ENCODE measurements at regions not wholly inside any gene's neighbourhood (a gene's known extent, or its start where the extent isn't known, plus 50 kb on each side); places are given as distances from the start of the nearest gene placed in this dataset.

DNA sequence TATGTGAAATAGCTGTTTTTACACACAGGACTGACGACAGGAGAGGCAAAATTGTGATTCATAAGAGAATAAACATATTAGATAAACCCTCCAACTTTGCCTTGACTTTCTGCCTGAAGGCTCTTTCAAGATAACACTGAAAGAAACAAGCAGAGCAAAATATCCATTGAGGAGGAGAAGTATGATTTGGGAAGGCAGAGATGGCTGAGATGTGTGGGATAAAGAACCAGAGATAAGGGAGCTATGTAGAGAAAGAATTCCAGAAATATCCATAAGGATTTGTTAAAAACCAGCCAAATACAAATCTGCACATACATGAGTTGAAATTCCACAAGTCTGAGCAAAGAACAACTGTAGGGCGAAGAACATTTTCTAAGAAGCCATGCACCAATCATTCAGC is 1064.7 kb downstream of the PLA2G4A start:
- Histone ChIP-seq H3K4me3 (ENCODE audit: low read length) (no peak overlapping the region), H3K27me3 (ENCODE audit: control insufficient read depth, insufficient read depth, low read length) (no peaks in the 10 kb centered on the region), H3K36me3 (ENCODE audit: control insufficient read depth, insufficient read depth, low read length) (no peaks in the 10 kb centered on the region), H3K9ac (ENCODE audit: low read length) (no peak overlapping the region), H3K27ac (ENCODE audit: low read depth, low read length) (no peak overlapping the region), H3K4me1 (ENCODE audit: control insufficient read depth, insufficient read depth, low read length) (no peaks in the 10 kb centered on the region)

DNA sequence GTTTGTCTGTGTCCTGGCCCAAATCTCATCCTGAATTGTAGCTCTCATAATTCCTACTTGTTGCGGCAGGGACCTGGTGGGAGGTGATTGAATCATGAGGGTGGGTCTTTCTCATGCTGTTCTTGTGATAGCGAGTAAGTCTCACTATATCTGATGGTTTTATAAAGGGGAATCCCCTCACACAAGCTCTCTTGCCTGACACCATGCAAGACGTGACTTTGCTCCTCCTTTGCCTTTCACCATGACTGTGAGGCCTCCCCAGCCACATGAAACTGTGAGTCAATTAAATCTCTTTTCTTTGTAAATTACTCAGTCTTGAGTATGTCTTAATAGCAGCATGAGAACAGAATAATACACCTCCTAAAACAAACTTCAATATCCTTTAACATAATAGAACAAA is 1065.6 kb downstream of the PLA2G4A start:
- no peak overlapping the region for H3K27ac ChIP-seq (ENCODE audit: low read depth, low read length)
- H3K9ac ChIP-seq (ENCODE audit: low read length) = no peak overlapping the region
- no peak overlapping the region for H3K4me3 ChIP-seq (ENCODE audit: low read length)
- no peaks in the 10 kb centered on the region for H3K36me3 ChIP-seq (ENCODE audit: control insufficient read depth, insufficient read depth, low read length)
- H3K27me3 ChIP-seq (ENCODE audit: control insufficient read depth, insufficient read depth, low read length) = no peaks in the 10 kb centered on the region
- H3K4me1 ChIP-seq (ENCODE audit: control insufficient read depth, insufficient read depth, low read length) = no peaks in the 10 kb centered on the region

GRCh38 chr1:187903223-187903622 is 1074.5 kb downstream of the PLA2G4A start:
- H3K36me3 ChIP-seq (ENCODE audit: control insufficient read depth, insufficient read depth, low read length) = no peaks in the 10 kb centered on the region
- H3K27ac ChIP-seq (ENCODE audit: low read depth, low read length) = no peak overlapping the region
- H3K4me3 ChIP-seq (ENCODE audit: low read length) = no peak overlapping the region
- no peaks in the 10 kb centered on the region for H3K27me3 ChIP-seq (ENCODE audit: control insufficient read depth, insufficient read depth, low read length)
- no peak overlapping the region for H3K9ac ChIP-seq (ENCODE audit: low read length)
- no peaks in the 10 kb centered on the region for H3K4me1 ChIP-seq (ENCODE audit: control insufficient read depth, insufficient read depth, low read length)

- H3K27ac ChIP-seq (ENCODE audit: low read depth, low read length) = no peak overlapping the region
- H3K9ac ChIP-seq (ENCODE audit: low read length) = no peak overlapping the region
- no peaks in the 10 kb centered on the region for H3K36me3 ChIP-seq (ENCODE audit: control insufficient read depth, insufficient read depth, low read length)
- H3K27me3 ChIP-seq (ENCODE audit: control insufficient read depth, insufficient read depth, low read length) = no peaks in the 10 kb centered on the region
- H3K4me3 ChIP-seq (ENCODE audit: low read length) = no peak overlapping the region
- no peaks in the 10 kb centered on the region for H3K4me1 ChIP-seq (ENCODE audit: control insufficient read depth, insufficient read depth, low read length)
Observed at GRCh38 chr1:187909382-187909781, 1080.6 kb downstream of the PLA2G4A start.

DNA sequence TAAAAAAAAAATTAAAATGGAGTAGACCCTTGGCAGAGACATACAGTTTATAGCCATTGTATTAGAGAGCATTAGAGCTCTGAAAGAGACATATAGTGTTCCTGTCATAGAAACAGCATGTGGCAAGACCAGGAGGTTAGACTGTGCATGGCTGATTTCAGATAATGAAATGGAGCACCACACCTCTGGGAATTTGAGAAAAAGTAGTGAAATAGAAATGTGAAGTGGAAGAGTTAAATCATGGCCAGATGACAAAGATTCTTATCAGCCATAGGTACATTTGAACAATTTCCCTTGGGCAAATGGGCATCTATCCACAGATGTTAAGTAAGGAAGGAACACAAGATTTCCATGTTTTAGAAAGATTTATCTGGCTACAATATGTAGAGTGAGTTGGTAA is 1083.1 kb downstream of the PLA2G4A start:
- no peak overlapping the region for H3K4me3 ChIP-seq (ENCODE audit: low read length)
- no peak overlapping the region for H3K27ac ChIP-seq (ENCODE audit: low read depth, low read length)
- H3K36me3 ChIP-seq (ENCODE audit: control insufficient read depth, insufficient read depth, low read length) = no peaks in the 10 kb centered on the region
- no peak overlapping the region for H3K9ac ChIP-seq (ENCODE audit: low read length)
- no peaks in the 10 kb centered on the region for H3K27me3 ChIP-seq (ENCODE audit: control insufficient read depth, insufficient read depth, low read length)
- H3K4me1 ChIP-seq (ENCODE audit: control insufficient read depth, insufficient read depth, low read length) = no peaks in the 10 kb centered on the region

GRCh38 chr1:187920976-187921375 is 1092.2 kb downstream of the PLA2G4A start:
- Histone ChIP-seq H3K9ac (ENCODE audit: low read length) (no peak overlapping the region), H3K36me3 (ENCODE audit: control insufficient read depth, insufficient read depth, low read length) (no peaks in the 10 kb centered on the region), H3K27me3 (ENCODE audit: control insufficient read depth, insufficient read depth, low read length) (no peaks in the 10 kb centered on the region), H3K27ac (ENCODE audit: low read depth, low read length) (no peak overlapping the region), H3K4me1 (ENCODE audit: control insufficient read depth, insufficient read depth, low read length) (no peaks in the 10 kb centered on the region), H3K4me3 (ENCODE audit: low read length) (no peak overlapping the region)

GRCh38 chr1:187921426-187921825 is 1092.7 kb downstream of the PLA2G4A start:
- Histone ChIP-seq H3K9ac (ENCODE audit: low read length) (no peak overlapping the region), H3K27ac (ENCODE audit: low read depth, low read length) (no peak overlapping the region), H3K4me1 (ENCODE audit: control insufficient read depth, insufficient read depth, low read length) (no peaks in the 10 kb centered on the region), H3K27me3 (ENCODE audit: control insufficient read depth, insufficient read depth, low read length) (no peaks in the 10 kb centered on the region), H3K36me3 (ENCODE audit: control insufficient read depth, insufficient read depth, low read length) (no peaks in the 10 kb centered on the region), H3K4me3 (ENCODE audit: low read length) (no peak overlapping the region)

DNA sequence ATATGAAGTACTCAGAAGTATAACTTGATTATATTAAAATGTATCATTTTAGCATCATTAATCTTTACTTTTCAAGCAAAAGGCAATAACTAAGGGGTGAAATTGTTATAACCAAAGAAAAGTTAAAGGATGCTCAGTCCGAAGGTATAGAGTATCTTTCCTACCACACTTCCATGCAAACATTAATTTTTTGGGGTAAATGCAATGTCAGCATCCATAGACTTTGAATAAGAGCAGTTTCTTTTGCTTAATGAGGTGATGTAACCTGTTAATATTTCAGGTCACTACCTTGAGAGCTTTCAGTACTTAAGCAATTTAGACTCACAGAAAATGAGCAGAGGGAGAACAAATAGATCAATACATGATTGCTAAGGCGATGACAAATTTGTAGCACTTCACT is 1093.5 kb downstream of the PLA2G4A start:
- H3K4me1 ChIP-seq (ENCODE audit: control insufficient read depth, insufficient read depth, low read length) = no peaks in the 10 kb centered on the region
- no peaks in the 10 kb centered on the region for H3K36me3 ChIP-seq (ENCODE audit: control insufficient read depth, insufficient read depth, low read length)
- H3K27ac ChIP-seq (ENCODE audit: low read depth, low read length) = no peak overlapping the region
- H3K27me3 ChIP-seq (ENCODE audit: control insufficient read depth, insufficient read depth, low read length) = no peaks in the 10 kb centered on the region
- H3K4me3 ChIP-seq (ENCODE audit: low read length) = no peak overlapping the region
- H3K9ac ChIP-seq (ENCODE audit: low read length) = no peak overlapping the region

- Histone ChIP-seq H3K27me3 (ENCODE audit: control insufficient read depth, insufficient read depth, low read length) (no peaks in the 10 kb centered on the region), H3K27ac (ENCODE audit: low read depth, low read length) (no peak overlapping the region), H3K9ac (ENCODE audit: low read length) (no peak overlapping the region), H3K4me1 (ENCODE audit: control insufficient read depth, insufficient read depth, low read length) (no peaks in the 10 kb centered on the region), H3K4me3 (ENCODE audit: low read length) (no peak overlapping the region), H3K36me3 (ENCODE audit: control insufficient read depth, insufficient read depth, low read length) (no peaks in the 10 kb centered on the region)
Observed at GRCh38 chr1:187924252-187924651, 1095.5 kb downstream of the PLA2G4A start.

DNA sequence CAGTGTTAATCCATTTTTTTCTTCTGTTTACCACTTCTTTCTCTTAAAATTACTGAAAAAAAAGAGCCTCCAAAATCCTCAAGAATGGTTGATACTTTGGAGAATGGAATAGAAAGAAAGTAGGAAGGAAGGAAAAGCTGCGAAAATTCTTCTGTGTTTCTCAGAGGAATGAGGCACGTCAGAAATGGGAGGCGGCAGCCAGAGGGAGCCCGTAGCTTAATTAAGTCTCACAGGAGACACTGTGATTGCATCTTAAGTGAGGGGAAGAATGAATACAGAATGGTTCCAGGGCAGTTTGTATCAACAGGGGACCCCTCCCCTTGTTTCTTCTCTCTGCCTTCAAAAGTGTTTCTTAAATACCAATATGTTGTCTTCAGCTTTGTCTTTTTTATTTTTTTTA is 1099.5 kb downstream of the PLA2G4A start:
- Histone ChIP-seq H3K27me3 (ENCODE audit: control insufficient read depth, insufficient read depth, low read length) (no peaks in the 10 kb centered on the region), H3K27ac (ENCODE audit: low read depth, low read length) (no peak overlapping the region), H3K4me1 (ENCODE audit: control insufficient read depth, insufficient read depth, low read length) (no peaks in the 10 kb centered on the region), H3K9ac (ENCODE audit: low read length) (no peak overlapping the region), H3K4me3 (ENCODE audit: low read length) (no peak overlapping the region), H3K36me3 (ENCODE audit: control insufficient read depth, insufficient read depth, low read length) (no peaks in the 10 kb centered on the region)

DNA sequence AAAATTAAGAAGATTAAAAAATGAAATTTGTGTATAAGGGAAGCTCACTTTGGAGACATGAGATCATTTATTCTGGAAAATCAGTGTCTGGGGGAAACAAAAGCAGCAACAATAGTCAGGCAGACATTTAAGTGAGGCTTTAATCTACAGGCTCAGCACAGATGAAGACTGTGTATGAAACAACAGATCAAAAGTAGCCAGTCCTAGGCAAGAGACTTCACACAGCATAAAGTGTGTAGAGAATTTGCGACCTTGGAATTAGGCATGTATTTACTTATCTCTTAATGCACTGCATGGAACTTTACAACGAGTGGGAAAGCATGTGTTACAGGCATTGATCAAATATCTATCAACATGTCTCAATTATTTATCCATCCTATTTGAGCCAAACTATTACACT is 1099.9 kb downstream of the PLA2G4A start:
- Histone ChIP-seq H3K9ac (ENCODE audit: low read length) (no peak overlapping the region), H3K36me3 (ENCODE audit: control insufficient read depth, insufficient read depth, low read length) (no peaks in the 10 kb centered on the region), H3K27me3 (ENCODE audit: control insufficient read depth, insufficient read depth, low read length) (no peaks in the 10 kb centered on the region), H3K4me3 (ENCODE audit: low read length) (no peak overlapping the region), H3K4me1 (ENCODE audit: control insufficient read depth, insufficient read depth, low read length) (no peaks in the 10 kb centered on the region), H3K27ac (ENCODE audit: low read depth, low read length) (no peak overlapping the region)

DNA sequence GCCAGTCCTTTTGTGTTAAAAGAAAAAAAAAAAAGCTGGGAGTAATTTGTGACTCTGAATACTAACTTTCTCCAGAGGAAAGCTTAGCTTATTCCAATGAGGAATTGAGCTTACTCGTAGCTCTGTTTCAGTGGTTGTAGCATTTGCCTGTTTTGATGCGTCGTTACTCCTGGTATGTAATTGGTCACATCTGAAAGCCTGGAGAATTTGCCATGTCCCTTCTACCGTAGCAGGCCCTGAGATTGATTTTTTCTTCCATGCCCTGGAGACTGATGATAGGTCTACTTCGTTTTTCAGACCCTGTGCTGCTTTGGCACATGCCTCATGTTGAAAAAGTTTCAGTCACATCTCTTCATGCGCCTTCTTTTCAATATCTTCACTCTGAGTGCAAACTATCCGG is 1103.0 kb downstream of the PLA2G4A start:
- Histone ChIP-seq H3K4me1 (ENCODE audit: control insufficient read depth, insufficient read depth, low read length) (no peaks in the 10 kb centered on the region), H3K36me3 (ENCODE audit: control insufficient read depth, insufficient read depth, low read length) (no peaks in the 10 kb centered on the region), H3K27me3 (ENCODE audit: control insufficient read depth, insufficient read depth, low read length) (no peaks in the 10 kb centered on the region), H3K27ac (ENCODE audit: low read depth, low read length) (no peak overlapping the region), H3K9ac (ENCODE audit: low read length) (no peak overlapping the region), H3K4me3 (ENCODE audit: low read length) (no peak overlapping the region)

GRCh38 chr1:187933562-187934419 is 1105.0 kb downstream of the PLA2G4A start:
- Histone ChIP-seq H3K27ac (ENCODE audit: low read depth, low read length) (no peak overlapping the region), H3K9ac (ENCODE audit: low read length) (no peak overlapping the region), H3K27me3 (ENCODE audit: control insufficient read depth, insufficient read depth, low read length) (no peaks in the 10 kb centered on the region), H3K4me1 (ENCODE audit: control insufficient read depth, insufficient read depth, low read length) (no peaks in the 10 kb centered on the region), H3K4me3 (ENCODE audit: low read length) (no peak overlapping the region), H3K36me3 (ENCODE audit: control insufficient read depth, insufficient read depth, low read length) (no peaks in the 10 kb centered on the region)
